ENCODE measurements at regions not wholly inside any gene's neighbourhood (a gene's known extent, or its start where the extent isn't known, plus 50 kb on each side); places are given as distances from the start of the nearest gene placed in this dataset.

DNA sequence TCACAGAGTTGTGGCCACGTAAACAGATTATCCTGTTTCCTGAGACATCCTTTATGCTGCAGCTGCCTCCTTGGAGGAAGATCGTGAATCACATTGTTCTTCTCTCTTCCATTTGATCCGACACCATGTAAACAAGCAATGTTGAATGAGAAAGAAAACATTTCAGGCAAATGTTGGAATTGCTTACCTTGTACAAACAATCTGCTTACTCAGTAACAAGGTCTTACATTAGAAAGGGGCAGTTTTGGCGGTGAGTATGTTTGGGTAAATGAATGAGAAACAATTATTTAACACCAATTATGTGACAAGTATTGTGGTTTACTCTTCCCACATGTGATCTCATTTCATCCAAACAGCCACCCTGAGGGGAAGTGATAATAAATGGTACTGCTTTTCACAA is 637.8 kb downstream of the RAB28 start:
- H4K5ac ChIP-seq (ENCODE audit: low read depth, low read length), result no peak overlapping the region
- no TSS peak for BruUV-seq (replicated peaks)
- no peaks in the 10 kb centered on the region for H4K20me1 ChIP-seq (ENCODE audit: insufficient read depth, low read length)
- no peak overlapping the region for H3K18ac ChIP-seq (ENCODE audit: low read depth, low read length)
- ChIA-PET CTCF (no interaction called here), POLR2A (ENCODE audit: unreplicated experiment) (no interaction called here)
- no peak overlapping the region for H3K27ac ChIP-seq (ENCODE audit: insufficient read depth, low read length)
- H3K27me3 ChIP-seq (ENCODE audit: control insufficient read depth, insufficient read depth, low read length), result no peaks in the 10 kb centered on the region
- H3K9me3 ChIP-seq (ENCODE audit: control insufficient read depth, insufficient read depth, low read length), result no peaks in the 10 kb centered on the region
- H3K36me3 ChIP-seq (ENCODE audit: control insufficient read depth, insufficient read depth, low read length), result no peaks in the 10 kb centered on the region
- no peak overlapping the region for H3K23ac ChIP-seq (ENCODE audit: low read depth, low read length)
- H3K14ac ChIP-seq (replicated peaks; ENCODE audit: low read depth, low read length), result no peak overlapping the region
- no peak overlapping the region for H4K8ac ChIP-seq (ENCODE audit: low read depth in 2 of 2, low read length in 2 of 2)
- no peak overlapping the region for H2BK20ac ChIP-seq (ENCODE audit: low read depth, low read length)
- H3K4ac ChIP-seq (ENCODE audit: low read depth, low read length), result no peak overlapping the region
- H4K91ac ChIP-seq (ENCODE audit: insufficient read depth, low read depth, low read length), result no peak overlapping the region
- dilution Hi-C loops (cut with HindIII; ENCODE audit: low sequenced_read_pairs, unreplicated experiment), result no loop called here
- H3K9ac ChIP-seq (ENCODE audit: low read depth, low read length), result no peak overlapping the region
- H2AK5ac ChIP-seq (ENCODE audit: low read depth, low read length), result no peak overlapping the region
- H3K4me1 ChIP-seq (ENCODE audit: control insufficient read depth, insufficient read depth, low read length), result no peaks in the 10 kb centered on the region
- H2AK9ac ChIP-seq (replicated peaks; ENCODE audit: low read depth, low read length, poor library complexity), result no peak overlapping the region
- H3K4me2 ChIP-seq (ENCODE audit: low read depth, low read length), result no peak overlapping the region
- intact Hi-C loops (cut with micrococcal nuclease), result no loop called here
- no peak overlapping the region for H3K4me3 ChIP-seq (ENCODE audit: insufficient read depth, low read depth, low read length)
- no peak overlapping the region for H3K56ac ChIP-seq (ENCODE audit: extremely low read depth, insufficient read depth, low read length)
- H2AFZ ChIP-seq (replicated peaks; ENCODE audit: low read length, poor library complexity), result no peak overlapping the region
- no CpG with 5 or more reads among the region's 4 CpGs for WGBS, 2 experiments (ENCODE audit: extremely low coverage in 2 of 2, insufficient read length in 1 of 2)
- H2BK120ac ChIP-seq (ENCODE audit: low read depth, low read length), result no peak overlapping the region
- no peak for TF ChIP-seq RFX5 (IDR thresholded peaks at IDR 0.05; ENCODE audit: low read depth, low read length)
- TF ChIP-seq CEBPB (IDR thresholded peaks at IDR 0.05; ENCODE audit: low read depth, low read length), result no peak
- TF ChIP-seq, protein P1, sequence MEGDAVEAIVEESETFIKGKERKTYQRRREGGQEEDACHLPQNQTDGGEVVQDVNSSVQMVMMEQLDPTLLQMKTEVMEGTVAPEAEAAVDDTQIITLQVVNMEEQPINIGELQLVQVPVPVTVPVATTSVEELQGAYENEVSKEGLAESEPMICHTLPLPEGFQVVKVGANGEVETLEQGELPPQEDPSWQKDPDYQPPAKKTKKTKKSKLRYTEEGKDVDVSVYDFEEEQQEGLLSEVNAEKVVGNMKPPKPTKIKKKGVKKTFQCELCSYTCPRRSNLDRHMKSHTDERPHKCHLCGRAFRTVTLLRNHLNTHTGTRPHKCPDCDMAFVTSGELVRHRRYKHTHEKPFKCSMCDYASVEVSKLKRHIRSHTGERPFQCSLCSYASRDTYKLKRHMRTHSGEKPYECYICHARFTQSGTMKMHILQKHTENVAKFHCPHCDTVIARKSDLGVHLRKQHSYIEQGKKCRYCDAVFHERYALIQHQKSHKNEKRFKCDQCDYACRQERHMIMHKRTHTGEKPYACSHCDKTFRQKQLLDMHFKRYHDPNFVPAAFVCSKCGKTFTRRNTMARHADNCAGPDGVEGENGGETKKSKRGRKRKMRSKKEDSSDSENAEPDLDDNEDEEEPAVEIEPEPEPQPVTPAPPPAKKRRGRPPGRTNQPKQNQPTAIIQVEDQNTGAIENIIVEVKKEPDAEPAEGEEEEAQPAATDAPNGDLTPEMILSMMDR (conservative IDR thresholded peaks at IDR 0.05; ENCODE audit: low read depth, low read length), result no peak
- TF ChIP-seq MXI1 (IDR thresholded peaks at IDR 0.05; ENCODE audit: borderline replicate concordance, low read depth, low read length), result no peak
- TF ChIP-seq POLR2A (IDR thresholded peaks at IDR 0.05; ENCODE audit: low read depth, low read length), result no peak
- no peak for TF ChIP-seq RAD21 (IDR thresholded peaks at IDR 0.05; ENCODE audit: low read length)
- TF ChIP-seq MAFK (IDR thresholded peaks at IDR 0.05; ENCODE audit: low read depth, low read length), result no peak
- TF ChIP-seq, protein P2, sequence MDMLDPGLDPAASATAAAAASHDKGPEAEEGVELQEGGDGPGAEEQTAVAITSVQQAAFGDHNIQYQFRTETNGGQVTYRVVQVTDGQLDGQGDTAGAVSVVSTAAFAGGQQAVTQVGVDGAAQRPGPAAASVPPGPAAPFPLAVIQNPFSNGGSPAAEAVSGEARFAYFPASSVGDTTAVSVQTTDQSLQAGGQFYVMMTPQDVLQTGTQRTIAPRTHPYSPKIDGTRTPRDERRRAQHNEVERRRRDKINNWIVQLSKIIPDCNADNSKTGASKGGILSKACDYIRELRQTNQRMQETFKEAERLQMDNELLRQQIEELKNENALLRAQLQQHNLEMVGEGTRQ (IDR thresholded peaks at IDR 0.05; ENCODE audit: low read depth, low read length), result no peak
- TF ChIP-seq MAZ (IDR thresholded peaks at IDR 0.05; ENCODE audit: borderline replicate concordance, low read depth, low read length), result no peak
- no peak for TF ChIP-seq FOS (IDR thresholded peaks at IDR 0.05; ENCODE audit: low read depth, low read length)
- TF ChIP-seq, protein P3, sequence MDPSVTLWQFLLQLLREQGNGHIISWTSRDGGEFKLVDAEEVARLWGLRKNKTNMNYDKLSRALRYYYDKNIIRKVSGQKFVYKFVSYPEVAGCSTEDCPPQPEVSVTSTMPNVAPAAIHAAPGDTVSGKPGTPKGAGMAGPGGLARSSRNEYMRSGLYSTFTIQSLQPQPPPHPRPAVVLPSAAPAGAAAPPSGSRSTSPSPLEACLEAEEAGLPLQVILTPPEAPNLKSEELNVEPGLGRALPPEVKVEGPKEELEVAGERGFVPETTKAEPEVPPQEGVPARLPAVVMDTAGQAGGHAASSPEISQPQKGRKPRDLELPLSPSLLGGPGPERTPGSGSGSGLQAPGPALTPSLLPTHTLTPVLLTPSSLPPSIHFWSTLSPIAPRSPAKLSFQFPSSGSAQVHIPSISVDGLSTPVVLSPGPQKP (IDR thresholded peaks at IDR 0.05; ENCODE audit: borderline replicate concordance, low read depth, low read length), result no peak
- TF ChIP-seq NFE2L2 (IDR thresholded peaks at IDR 0.05; ENCODE audit: low read depth, low read length), result no peak
- H3K9me1 ChIP-seq (ENCODE audit: insufficient read depth, low read length), result no peaks in the 10 kb centered on the region
- H2BK15ac ChIP-seq (ENCODE audit: low read depth, low read length), result no peak overlapping the region
- ATAC-seq (ENCODE audit: low read depth) (no peak), DNase-seq (no peak)
- H3K79me1 ChIP-seq (ENCODE audit: low read depth in 1 of 2, low read length in 2 of 2), result no peaks in the 10 kb centered on the region
- in situ Hi-C loops (cut with MboI; ENCODE audit: low sequenced_read_pairs), result no loop called here
- H2BK5ac ChIP-seq (ENCODE audit: low read depth, low read length, poor library complexity, severe bottlenecking), result no peak overlapping the region
